H9 (cell line): ENCODE measurements at regions not wholly inside any gene's neighbourhood (a gene's known extent, or its start where the extent isn't known, plus 50 kb on each side); places are given as distances from the start of the nearest gene placed in this dataset.

Experiments
- DNase-seq: peaks from one replicate; pipeline ENCODE4 v3.0.0-alpha.2; 2017
- H2AFZ ChIP-seq: one replicate; pipeline ENCODE4 v1.6.1; 2013; ENCODE audit warnings: mild to moderate bottlenecking, low read length, control low read depth, moderate library complexity
- H2AK5ac ChIP-seq: 2 replicates; pipeline ENCODE4 v1.6.1; 2013; ENCODE audit warnings: low read length, control low read depth, mixed read lengths; ENCODE audit not compliant: insufficient read length
- H2BK120ac ChIP-seq: one replicate; pipeline ENCODE4 v1.6.1; 2013; ENCODE audit warnings: low read depth, mild to moderate bottlenecking, low read length, control low read depth, inconsistent platforms; ENCODE audit not compliant: poor library complexity, severe bottlenecking
- H2BK12ac ChIP-seq: 2 replicates; pipeline ENCODE4 v1.6.1; 2013; ENCODE audit warnings: low read length, control low read depth, mixed read lengths, low read depth; ENCODE audit not compliant: insufficient read length
- H2BK15ac ChIP-seq: 2 replicates; pipeline ENCODE4 v1.6.1; 2013; ENCODE audit warnings: low read depth, low read length, control low read depth
- H2BK20ac ChIP-seq: one replicate; pipeline ENCODE4 v1.6.1; 2013; ENCODE audit warnings: low read depth, mild to moderate bottlenecking, low read length, control low read depth, inconsistent platforms; ENCODE audit not compliant: poor library complexity, severe bottlenecking
- H2BK5ac ChIP-seq: 2 replicates; pipeline ENCODE4 v1.6.1; 2013; ENCODE audit warnings: low read length, control low read depth, mixed read lengths; ENCODE audit not compliant: insufficient read length
- H3K14ac ChIP-seq: 2 replicates; pipeline ENCODE4 v1.6.1; 2013; ENCODE audit warnings: low read length, control low read depth; ENCODE audit not compliant: insufficient read depth
- H3K18ac ChIP-seq: 2 replicates; pipeline ENCODE4 v1.6.1; 2013; ENCODE audit warnings: low read depth, mild to moderate bottlenecking, mixed read lengths, low read length, control low read depth; ENCODE audit not compliant: insufficient read length
- H3K23ac ChIP-seq: 2 replicates; pipeline ENCODE4 v1.6.1; 2013; ENCODE audit warnings: low read length, control low read depth, mixed read lengths, low read depth; ENCODE audit not compliant: insufficient read length
- H3K23me2 ChIP-seq: 2 replicates; pipeline ENCODE4 v1.6.1; 2013; ENCODE audit warnings: low read depth, mild to moderate bottlenecking, mixed read lengths, low read length, control low read depth; ENCODE audit not compliant: insufficient read length, poor library complexity, severe bottlenecking
- H3K27ac ChIP-seq: 2 replicates; pipeline ENCODE4 v1.5.1; 2013; ENCODE audit warnings: low read length, control low read depth, mixed read lengths, low read depth; ENCODE audit not compliant: insufficient read length
- H3K27me3 ChIP-seq: 2 replicates; pipeline ENCODE4 v1.6.1; 2013; ENCODE audit warnings: low read length, control low read depth, inconsistent platforms; ENCODE audit not compliant: insufficient read depth
- H3K4ac ChIP-seq: 2 replicates; pipeline ENCODE4 v1.6.1; 2013; ENCODE audit warnings: low read depth, mild to moderate bottlenecking, control low read depth, inconsistent platforms, low read length, moderate library complexity
- H3K4me1 ChIP-seq: 2 replicates; pipeline ENCODE4 v1.6.1; 2013; ENCODE audit warnings: low read length, control low read depth, inconsistent platforms; ENCODE audit not compliant: insufficient read depth
- H3K4me2 ChIP-seq: 2 replicates; pipeline ENCODE4 v1.6.1; 2013; ENCODE audit warnings: low read length, control low read depth, mixed read lengths; ENCODE audit not compliant: insufficient read length, insufficient read depth
- H3K56ac ChIP-seq: 2 replicates; pipeline ENCODE4 v1.6.1; 2013; ENCODE audit warnings: low read depth, mild to moderate bottlenecking, mixed read lengths, low read length, control low read depth; ENCODE audit not compliant: insufficient read length
- H3K79me1 ChIP-seq: 2 replicates; pipeline ENCODE4 v1.6.1; 2013; ENCODE audit warnings: low read depth, mild to moderate bottlenecking, moderate library complexity, low read length, control low read depth, inconsistent platforms; ENCODE audit not compliant: insufficient read depth, poor library complexity, severe bottlenecking
- H3K79me2 ChIP-seq: 2 replicates; pipeline ENCODE4 v1.6.1; 2013; ENCODE audit warnings: low read length, control low read depth, inconsistent platforms; ENCODE audit not compliant: insufficient read depth
- H3K9ac ChIP-seq: 2 replicates; pipeline ENCODE4 v1.6.1; 2013; ENCODE audit warnings: low read length, control low read depth, mixed read lengths; ENCODE audit not compliant: insufficient read length; ENCODE audit errors: extremely low read depth
- H3K9me3 ChIP-seq: one replicate; pipeline ENCODE4 v1.6.1; 2013; ENCODE audit warnings: low read depth, low read length, inconsistent platforms; ENCODE audit not compliant: control insufficient read depth
- H3T11ph ChIP-seq: one replicate; pipeline ENCODE4 v1.6.1; 2013; ENCODE audit warnings: mild to moderate bottlenecking, low read length, control low read depth, inconsistent platforms
- H4K20me1 ChIP-seq: one replicate; pipeline ENCODE4 v1.6.1; 2013; ENCODE audit not compliant: control insufficient read depth, insufficient read length, insufficient read depth
- H4K5ac ChIP-seq: 2 replicates; pipeline ENCODE4 v1.6.1; 2013; ENCODE audit warnings: low read depth, mild to moderate bottlenecking, mixed read lengths, low read length, control low read depth; ENCODE audit not compliant: insufficient read length
- H4K8ac ChIP-seq: replicated peaks from 2 replicates; pipeline ENCODE4 v1.6.1; 2013; ENCODE audit warnings: low read length, control low read depth, mixed read lengths, low read depth; ENCODE audit not compliant: insufficient read length
- H4K91ac ChIP-seq: 2 replicates; pipeline ENCODE4 v1.6.1; 2013; ENCODE audit warnings: low read depth, mild to moderate bottlenecking, moderate library complexity, mixed read lengths, low read length, control low read depth; ENCODE audit not compliant: insufficient read length
- H3K27ac Mint-ChIP-seq, 3 experiments: 2 replicates in 2 of 3; 3 replicates in 1 of 3; pipeline ENCODE4 v1.8.0; 2020 to 2021; ENCODE audit warnings: mixed read lengths in 3 of 3, mild to moderate bottlenecking in 1 of 3, moderate library complexity in 1 of 3
- H3K27me3 Mint-ChIP-seq: 2 replicates; pipeline ENCODE4 v1.8.0; 2021; ENCODE audit warnings: low read depth, mild to moderate bottlenecking, moderate library complexity, mixed read lengths
- H3K36me3 Mint-ChIP-seq, 3 experiments: 2 replicates in 2 of 3; 3 replicates in 1 of 3; pipeline ENCODE4 v1.8.0; 2020 to 2021; ENCODE audit warnings: low read depth in 3 of 3, mixed read lengths in 3 of 3; ENCODE audit not compliant: insufficient read depth in 1 of 3
- H3K4me1 Mint-ChIP-seq, 2 experiments: 2 replicates each; pipeline ENCODE4 v1.8.0; 2020; ENCODE audit warnings: mixed read lengths in 2 of 2
- H3K4me3 Mint-ChIP-seq, 2 experiments: 2 replicates in 1 of 2; 3 replicates in 1 of 2; pipeline ENCODE4 v1.8.0; 2020 to 2021; ENCODE audit warnings: mild to moderate bottlenecking in 2 of 2, mixed read lengths in 2 of 2, moderate library complexity in 1 of 2
- H3K9me3 Mint-ChIP-seq, 2 experiments: 2 replicates in 1 of 2; 3 replicates in 1 of 2; pipeline ENCODE4 v1.8.0; 2020; ENCODE audit warnings: mild to moderate bottlenecking in 2 of 2, mixed read lengths in 2 of 2, moderate library complexity in 1 of 2
- CTCF ChIP-seq: fragments of 200-600 bp; sonication (generic); conservative IDR thresholded peaks from 3 replicates; pipeline ENCODE4 v1.8.0; 2021; ENCODE audit warnings: antibody characterized with exemption, mild to moderate bottlenecking
- WGBS: extraction: QIAGEN DNeasy Blood & Tissue Kit; methylation state at CpG from one replicate; pipeline ENCODE4 v1.1.7; 2013; ENCODE audit warnings: missing lambda C conversion rate, low lambda C conversion rate, mixed read lengths; ENCODE audit not compliant: insufficient read length; ENCODE audit errors: extremely low coverage; 5-methylcytosine and 5-hydroxymethylcytosine counted together

- TF ChIP-seq CTCF: no peak
- H3K4me1 Mint-ChIP-seq: peaks cover 1 to 2% of the 10 kb centered on the region in 2 experiments
These were observed 80.8 kb upstream of the IL12A start for GRCh38 chr3:159907828-159908227.

More at GRCh38 chr3:159907828-159908227, 80.8 kb upstream of the IL12A start:
- Histone ChIP-seq H3K4me1 (no peaks in the 10 kb centered on the region), H4K5ac (no peak overlapping the region), H3K79me2 (no peaks in the 10 kb centered on the region), H3K23me2 (no peaks in the 10 kb centered on the region), H3K18ac (no peak overlapping the region), H4K8ac (no peak overlapping the region), H3K4ac (no peak overlapping the region), H2BK15ac (no peak overlapping the region), H3K27ac (no peak overlapping the region), H3K23ac (no peak overlapping the region), H2AK5ac (no peak overlapping the region), H3K14ac (no peak overlapping the region), H2BK12ac (no peak overlapping the region), H2AFZ (no peak overlapping the region), H3T11ph (no peak overlapping the region), H2BK20ac (no peak overlapping the region), H3K79me1 (no peaks in the 10 kb centered on the region), H3K9me3 (no peaks in the 10 kb centered on the region), H3K27me3 (no peaks in the 10 kb centered on the region), H3K4me2 (no peak overlapping the region), H3K56ac (no peak overlapping the region), H4K20me1 (no peaks in the 10 kb centered on the region), H2BK120ac (no peak overlapping the region), H2BK5ac (no peak overlapping the region), H4K91ac (no peak overlapping the region), H3K9ac (no peak overlapping the region)
- Mint-ChIP-seq H3K36me3 (no peaks in the 10 kb centered on the region), H3K4me3 (no peak overlapping the region), H3K9me3 (no peaks in the 10 kb centered on the region), H3K27me3 (no peaks in the 10 kb centered on the region), H3K27ac (no peak overlapping the region)
- no peak for DNase-seq
- no CpG with 5 or more reads among the region's 1 CpG for WGBS
